HG03108 (cell line): ENCODE measurements at regions not wholly inside any gene's neighbourhood (a gene's known extent, or its start where the extent isn't known, plus 50 kb on each side); places are given as distances from the start of the nearest gene placed in this dataset.
"Not testable (repeated sequence)": the region's sequence is repeated elsewhere in the genome, so short reads cannot be mapped to it uniquely, and the experiment has no call there.

Experiments used
- ATAC-seq: cut with Tn5 transposase; IDR thresholded peaks from one replicate; pipeline ENCODE4 v1.9.1; 2021; ENCODE audit warnings: moderate library complexity; ENCODE audit not compliant: unreplicated experiment

GRCh38 chrX:45622042-45622423 is 421.4 kb upstream of the DIPK2B start:
- ATAC-seq, result no peak

GRCh38 chrX:45621376-45622041 is 420.8 kb upstream of the DIPK2B start:
- no peak for ATAC-seq

GRCh38 chrX:45619290-45619689 is 418.6 kb upstream of the DIPK2B start:
- ATAC-seq, result no peak

- ATAC-seq, result not testable (repeated sequence)
Observed at GRCh38 chrX:45615591-45615990, 414.9 kb upstream of the DIPK2B start.

- ATAC-seq, result no peak
Observed at GRCh38 chrX:45614853-45615252, 414.2 kb upstream of the DIPK2B start.

- ATAC-seq, result no peak
Observed at GRCh38 chrX:45602151-45602550, 401.5 kb upstream of the DIPK2B start.

- ATAC-seq, result no peak
Observed at GRCh38 chrX:45601052-45601451, 400.4 kb upstream of the DIPK2B start.

- no peak for ATAC-seq
Observed at GRCh38 chrX:45598861-45599260, 398.2 kb upstream of the DIPK2B start.

GRCh38 chrX:45596188-45596808 is 395.6 kb upstream of the DIPK2B start:
- no peak for ATAC-seq

GRCh38 chrX:45592101-45592500 is 391.4 kb upstream of the DIPK2B start:
- ATAC-seq, result no peak

- no peak for ATAC-seq
Observed at GRCh38 chrX:45591650-45592049, 391.0 kb upstream of the DIPK2B start.

GRCh38 chrX:45584717-45585116 is 384.0 kb upstream of the DIPK2B start:
- no peak for ATAC-seq

GRCh38 chrX:45577361-45577760 is 376.7 kb upstream of the DIPK2B start:
- ATAC-seq, result no peak

- ATAC-seq, result no peak
Observed at GRCh38 chrX:45571453-45571852, 370.8 kb upstream of the DIPK2B start.

GRCh38 chrX:45566456-45566855 is 365.8 kb upstream of the DIPK2B start:
- no peak for ATAC-seq

GRCh38 chrX:45557387-45557786 is 356.7 kb upstream of the DIPK2B start:
- ATAC-seq, result no peak

GRCh38 chrX:45554736-45555135 is 354.1 kb upstream of the DIPK2B start:
- no peak for ATAC-seq

- ATAC-seq, result no peak
Observed at GRCh38 chrX:45553417-45553816, 352.7 kb upstream of the DIPK2B start.

- ATAC-seq, result not testable (repeated sequence)
Observed at GRCh38 chrX:45546697-45547096, 346.0 kb upstream of the DIPK2B start.

GRCh38 chrX:45540181-45540580 is 339.5 kb upstream of the DIPK2B start:
- ATAC-seq, result no peak

GRCh38 chrX:45537936-45538335 is 337.3 kb upstream of the DIPK2B start:
- no peak for ATAC-seq

- no peak for ATAC-seq
Observed at GRCh38 chrX:45527834-45528233, 327.2 kb upstream of the DIPK2B start.

GRCh38 chrX:45524805-45525204 is 324.1 kb upstream of the DIPK2B start:
- ATAC-seq, result no peak
